WTC11 (cell line): ENCODE measurements at regions not wholly inside any gene's neighbourhood (a gene's known extent, or its start where the extent isn't known, plus 50 kb on each side); places are given as distances from the start of the nearest gene placed in this dataset.

Experiments used
- ATAC-seq: fragments of 200-7000 bp; cut with Tn5 transposase; 2 replicates; pipeline ENCODE4 v1.10.0; 2021; ENCODE audit warnings: mild to moderate bottlenecking, moderate library complexity
- CTCF ChIA-PET: fragments of 300-600 bp; sonication (Branson Sonifier 250); formaldehyde crosslinking; loops from one replicate; lab custom pipeline; 2021; ENCODE audit warnings: antibody characterized with exemption; lab: Charles Lee
- POLR2A ChIA-PET: fragments of 350-600 bp; sonication (Branson Sonifier 250); formaldehyde crosslinking; loops from one replicate; lab custom pipeline; 2021; ENCODE audit warnings: antibody characterized with exemption; lab: Charles Lee
- DNase-seq: peaks from one replicate; pipeline ENCODE4 v3.0.0; 2021; ENCODE audit warnings: low spot score
- H3K27ac Mint-ChIP-seq: 2 replicates; pipeline ENCODE4 v1.8.0; 2021; ENCODE audit warnings: mixed read lengths
- H3K27me3 Mint-ChIP-seq: 2 replicates; pipeline ENCODE4 v1.8.0; 2021; ENCODE audit warnings: low read depth, mild to moderate bottlenecking, moderate library complexity, mixed read lengths
- H3K36me3 Mint-ChIP-seq: 2 replicates; pipeline ENCODE4 v1.8.0; 2021; ENCODE audit warnings: mixed read lengths
- H3K4me1 Mint-ChIP-seq: 2 replicates; pipeline ENCODE4 v1.8.0; 2022; ENCODE audit warnings: mixed read lengths
- H3K4me3 Mint-ChIP-seq: 2 replicates; pipeline ENCODE4 v1.8.0; 2021; ENCODE audit warnings: mild to moderate bottlenecking, moderate library complexity, mixed read lengths
- H3K9me3 Mint-ChIP-seq: 2 replicates; pipeline ENCODE4 v1.8.0; 2021; ENCODE audit warnings: mixed read lengths
- ATF1 ChIP-seq: sonication (generic); formaldehyde crosslinking; IDR thresholded peaks from 2 replicates; pipeline ENCODE4 v1.8.1; 2023; ENCODE audit warnings: mild to moderate bottlenecking, moderate library complexity, missing genetic modification reagents
- JAZF1 ChIP-seq: fragments of 250-450 bp; sonication (Bioruptor Pico); IDR thresholded peaks from 2 replicates; pipeline ENCODE4 v1.9.0; 2021; ENCODE audit warnings: moderate library complexity, mild to moderate bottlenecking, inconsistent platforms
- JUN ChIP-seq: sonication (generic); formaldehyde crosslinking; IDR thresholded peaks from 2 replicates; pipeline ENCODE4 v1.8.0; 2023; ENCODE audit warnings: mild to moderate bottlenecking, missing genetic modification reagents
- NFYB ChIP-seq: sonication (generic); formaldehyde crosslinking; conservative IDR thresholded peaks from 2 replicates; pipeline ENCODE4 v1.8.0; 2022; ENCODE audit warnings: low read depth, missing genetic modification reagents
- RORB ChIP-seq: fragments of 250-450 bp; sonication (Bioruptor Pico); IDR thresholded peaks from 2 replicates; pipeline ENCODE4 v1.9.0; 2021; ENCODE audit warnings: mild to moderate bottlenecking
- SMAD4 ChIP-seq: sonication (generic); formaldehyde crosslinking; IDR thresholded peaks from 2 replicates; pipeline ENCODE4 v1.8.0; 2022; ENCODE audit warnings: mild to moderate bottlenecking, missing genetic modification reagents
- ZNF263 ChIP-seq: sonication (generic); formaldehyde crosslinking; IDR thresholded peaks from 2 replicates; pipeline ENCODE4 v1.8.1; 2022; ENCODE audit warnings: low read depth, mild to moderate bottlenecking, moderate library complexity, missing genetic modification reagents
- TF ChIP-seq, protein P1 (sequence below): sonication (generic); formaldehyde crosslinking; IDR thresholded peaks from 2 replicates; pipeline ENCODE4 v1.8.0; 2023; ENCODE audit warnings: missing genetic modification reagents, mild to moderate bottlenecking, borderline replicate concordance
- TF ChIP-seq, protein P2 (sequence below): sonication (generic); formaldehyde crosslinking; IDR thresholded peaks from 2 replicates; pipeline ENCODE4 v1.8.0; 2022; ENCODE audit warnings: mild to moderate bottlenecking, missing genetic modification reagents
- TF ChIP-seq, protein P3 (sequence below): sonication (generic); formaldehyde crosslinking; IDR thresholded peaks from 2 replicates; pipeline ENCODE4 v1.8.0; 2023; ENCODE audit warnings: missing genetic modification reagents
- TF ChIP-seq, protein P4 (sequence below): sonication (generic); formaldehyde crosslinking; IDR thresholded peaks from 2 replicates; pipeline ENCODE4 v1.8.1; 2023; ENCODE audit warnings: mild to moderate bottlenecking, missing genetic modification reagents
- TF ChIP-seq, protein P5 (sequence below): fragments of 250-450 bp; sonication (Bioruptor Pico); IDR thresholded peaks from 2 replicates; pipeline ENCODE4 v1.9.0; 2021; ENCODE audit warnings: mild to moderate bottlenecking
- TF ChIP-seq, protein P6 (sequence below): fragments of 250-450 bp; sonication (Bioruptor Pico); IDR thresholded peaks from 2 replicates; pipeline ENCODE4 v1.9.0; 2021; ENCODE audit warnings: mild to moderate bottlenecking, borderline replicate concordance
- TF ChIP-seq, protein P7 (sequence below): fragments of 200-600 bp; IDR thresholded peaks from 2 replicates; pipeline ENCODE4 v1.8.0; 2022; ENCODE audit warnings: antibody characterized with exemption

DNA sequence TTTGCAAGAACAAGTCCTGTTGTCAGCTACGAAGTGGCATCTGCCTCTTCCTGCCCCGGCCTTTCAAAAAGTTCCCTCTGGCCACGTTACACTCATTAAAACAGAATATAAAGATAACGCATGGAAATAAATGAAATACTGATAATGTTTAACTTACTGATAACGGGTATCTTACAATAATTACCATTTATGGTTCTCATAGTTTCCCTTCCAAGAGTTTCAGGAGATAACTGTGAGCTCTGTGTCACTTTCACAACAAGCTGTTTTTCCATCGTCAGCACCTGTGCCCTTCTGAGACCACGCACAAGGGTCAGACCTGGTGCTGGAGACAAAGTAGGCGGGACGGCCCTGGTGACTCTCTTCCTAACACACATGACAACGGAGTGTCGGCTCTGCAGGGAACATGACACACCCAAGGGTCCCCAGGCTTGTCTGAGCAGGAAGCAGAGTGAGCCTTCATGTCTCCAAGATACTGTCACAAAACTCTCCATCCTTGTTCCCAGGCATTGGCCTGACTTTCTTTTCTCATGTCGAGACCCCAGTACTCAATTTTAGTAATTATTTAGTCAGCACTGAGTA is 86.2 kb upstream of the THBS2 start (continued):
- TF ChIP-seq, protein P1, sequence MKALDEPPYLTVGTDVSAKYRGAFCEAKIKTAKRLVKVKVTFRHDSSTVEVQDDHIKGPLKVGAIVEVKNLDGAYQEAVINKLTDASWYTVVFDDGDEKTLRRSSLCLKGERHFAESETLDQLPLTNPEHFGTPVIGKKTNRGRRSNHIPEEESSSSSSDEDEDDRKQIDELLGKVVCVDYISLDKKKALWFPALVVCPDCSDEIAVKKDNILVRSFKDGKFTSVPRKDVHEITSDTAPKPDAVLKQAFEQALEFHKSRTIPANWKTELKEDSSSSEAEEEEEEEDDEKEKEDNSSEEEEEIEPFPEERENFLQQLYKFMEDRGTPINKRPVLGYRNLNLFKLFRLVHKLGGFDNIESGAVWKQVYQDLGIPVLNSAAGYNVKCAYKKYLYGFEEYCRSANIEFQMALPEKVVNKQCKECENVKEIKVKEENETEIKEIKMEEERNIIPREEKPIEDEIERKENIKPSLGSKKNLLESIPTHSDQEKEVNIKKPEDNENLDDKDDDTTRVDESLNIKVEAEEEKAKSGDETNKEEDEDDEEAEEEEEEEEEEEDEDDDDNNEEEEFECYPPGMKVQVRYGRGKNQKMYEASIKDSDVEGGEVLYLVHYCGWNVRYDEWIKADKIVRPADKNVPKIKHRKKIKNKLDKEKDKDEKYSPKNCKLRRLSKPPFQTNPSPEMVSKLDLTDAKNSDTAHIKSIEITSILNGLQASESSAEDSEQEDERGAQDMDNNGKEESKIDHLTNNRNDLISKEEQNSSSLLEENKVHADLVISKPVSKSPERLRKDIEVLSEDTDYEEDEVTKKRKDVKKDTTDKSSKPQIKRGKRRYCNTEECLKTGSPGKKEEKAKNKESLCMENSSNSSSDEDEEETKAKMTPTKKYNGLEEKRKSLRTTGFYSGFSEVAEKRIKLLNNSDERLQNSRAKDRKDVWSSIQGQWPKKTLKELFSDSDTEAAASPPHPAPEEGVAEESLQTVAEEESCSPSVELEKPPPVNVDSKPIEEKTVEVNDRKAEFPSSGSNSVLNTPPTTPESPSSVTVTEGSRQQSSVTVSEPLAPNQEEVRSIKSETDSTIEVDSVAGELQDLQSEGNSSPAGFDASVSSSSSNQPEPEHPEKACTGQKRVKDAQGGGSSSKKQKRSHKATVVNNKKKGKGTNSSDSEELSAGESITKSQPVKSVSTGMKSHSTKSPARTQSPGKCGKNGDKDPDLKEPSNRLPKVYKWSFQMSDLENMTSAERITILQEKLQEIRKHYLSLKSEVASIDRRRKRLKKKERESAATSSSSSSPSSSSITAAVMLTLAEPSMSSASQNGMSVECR (CRISPR knock-in tag) = no peak
- TF ChIP-seq, protein P2, sequence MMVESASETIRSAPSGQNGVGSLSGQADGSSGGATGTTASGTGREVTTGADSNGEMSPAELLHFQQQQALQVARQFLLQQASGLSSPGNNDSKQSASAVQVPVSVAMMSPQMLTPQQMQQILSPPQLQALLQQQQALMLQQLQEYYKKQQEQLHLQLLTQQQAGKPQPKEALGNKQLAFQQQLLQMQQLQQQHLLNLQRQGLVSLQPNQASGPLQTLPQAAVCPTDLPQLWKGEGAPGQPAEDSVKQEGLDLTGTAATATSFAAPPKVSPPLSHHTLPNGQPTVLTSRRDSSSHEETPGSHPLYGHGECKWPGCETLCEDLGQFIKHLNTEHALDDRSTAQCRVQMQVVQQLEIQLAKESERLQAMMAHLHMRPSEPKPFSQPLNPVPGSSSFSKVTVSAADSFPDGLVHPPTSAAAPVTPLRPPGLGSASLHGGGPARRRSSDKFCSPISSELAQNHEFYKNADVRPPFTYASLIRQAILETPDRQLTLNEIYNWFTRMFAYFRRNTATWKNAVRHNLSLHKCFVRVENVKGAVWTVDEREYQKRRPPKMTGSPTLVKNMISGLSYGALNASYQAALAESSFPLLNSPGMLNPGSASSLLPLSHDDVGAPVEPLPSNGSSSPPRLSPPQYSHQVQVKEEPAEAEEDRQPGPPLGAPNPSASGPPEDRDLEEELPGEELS (CRISPR knock-in tag) = no peak
- TF ChIP-seq, protein P3, sequence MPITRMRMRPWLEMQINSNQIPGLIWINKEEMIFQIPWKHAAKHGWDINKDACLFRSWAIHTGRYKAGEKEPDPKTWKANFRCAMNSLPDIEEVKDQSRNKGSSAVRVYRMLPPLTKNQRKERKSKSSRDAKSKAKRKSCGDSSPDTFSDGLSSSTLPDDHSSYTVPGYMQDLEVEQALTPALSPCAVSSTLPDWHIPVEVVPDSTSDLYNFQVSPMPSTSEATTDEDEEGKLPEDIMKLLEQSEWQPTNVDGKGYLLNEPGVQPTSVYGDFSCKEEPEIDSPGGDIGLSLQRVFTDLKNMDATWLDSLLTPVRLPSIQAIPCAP = no peak
- TF ChIP-seq, protein P4, sequence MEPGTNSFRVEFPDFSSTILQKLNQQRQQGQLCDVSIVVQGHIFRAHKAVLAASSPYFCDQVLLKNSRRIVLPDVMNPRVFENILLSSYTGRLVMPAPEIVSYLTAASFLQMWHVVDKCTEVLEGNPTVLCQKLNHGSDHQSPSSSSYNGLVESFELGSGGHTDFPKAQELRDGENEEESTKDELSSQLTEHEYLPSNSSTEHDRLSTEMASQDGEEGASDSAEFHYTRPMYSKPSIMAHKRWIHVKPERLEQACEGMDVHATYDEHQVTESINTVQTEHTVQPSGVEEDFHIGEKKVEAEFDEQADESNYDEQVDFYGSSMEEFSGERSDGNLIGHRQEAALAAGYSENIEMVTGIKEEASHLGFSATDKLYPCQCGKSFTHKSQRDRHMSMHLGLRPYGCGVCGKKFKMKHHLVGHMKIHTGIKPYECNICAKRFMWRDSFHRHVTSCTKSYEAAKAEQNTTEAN = no peak
- TF ChIP-seq, protein P5, sequence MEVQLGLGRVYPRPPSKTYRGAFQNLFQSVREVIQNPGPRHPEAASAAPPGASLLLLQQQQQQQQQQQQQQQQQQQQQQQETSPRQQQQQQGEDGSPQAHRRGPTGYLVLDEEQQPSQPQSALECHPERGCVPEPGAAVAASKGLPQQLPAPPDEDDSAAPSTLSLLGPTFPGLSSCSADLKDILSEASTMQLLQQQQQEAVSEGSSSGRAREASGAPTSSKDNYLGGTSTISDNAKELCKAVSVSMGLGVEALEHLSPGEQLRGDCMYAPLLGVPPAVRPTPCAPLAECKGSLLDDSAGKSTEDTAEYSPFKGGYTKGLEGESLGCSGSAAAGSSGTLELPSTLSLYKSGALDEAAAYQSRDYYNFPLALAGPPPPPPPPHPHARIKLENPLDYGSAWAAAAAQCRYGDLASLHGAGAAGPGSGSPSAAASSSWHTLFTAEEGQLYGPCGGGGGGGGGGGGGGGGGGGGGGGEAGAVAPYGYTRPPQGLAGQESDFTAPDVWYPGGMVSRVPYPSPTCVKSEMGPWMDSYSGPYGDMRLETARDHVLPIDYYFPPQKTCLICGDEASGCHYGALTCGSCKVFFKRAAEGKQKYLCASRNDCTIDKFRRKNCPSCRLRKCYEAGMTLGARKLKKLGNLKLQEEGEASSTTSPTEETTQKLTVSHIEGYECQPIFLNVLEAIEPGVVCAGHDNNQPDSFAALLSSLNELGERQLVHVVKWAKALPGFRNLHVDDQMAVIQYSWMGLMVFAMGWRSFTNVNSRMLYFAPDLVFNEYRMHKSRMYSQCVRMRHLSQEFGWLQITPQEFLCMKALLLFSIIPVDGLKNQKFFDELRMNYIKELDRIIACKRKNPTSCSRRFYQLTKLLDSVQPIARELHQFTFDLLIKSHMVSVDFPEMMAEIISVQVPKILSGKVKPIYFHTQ (CRISPR knock-in tag) = no peak
- TF ChIP-seq NFYB = no peak

DNA sequence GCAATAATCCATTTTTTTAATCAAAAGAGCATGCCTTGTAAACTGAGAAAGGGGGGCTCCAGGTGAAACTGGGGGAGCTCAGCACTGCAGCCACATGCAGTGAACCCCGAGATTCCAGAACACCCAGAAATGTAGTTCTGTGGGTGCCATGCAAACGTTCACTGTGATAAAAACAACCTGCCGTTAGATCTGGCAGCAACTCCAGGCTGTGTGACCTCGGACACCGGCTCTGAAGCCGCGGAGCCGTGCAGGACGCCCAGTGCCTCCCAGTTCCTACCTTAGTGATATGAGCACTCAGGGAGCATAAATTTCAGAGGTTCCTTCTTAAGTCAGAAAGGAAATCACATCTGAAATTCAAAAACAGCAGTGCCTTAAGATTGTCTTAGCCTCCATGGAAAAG is 85.4 kb upstream of the THBS2 start:
- CTCF ChIA-PET = no interaction called here
- TF ChIP-seq, protein P5 (CRISPR knock-in tag) = no peak
- TF ChIP-seq, protein P6, sequence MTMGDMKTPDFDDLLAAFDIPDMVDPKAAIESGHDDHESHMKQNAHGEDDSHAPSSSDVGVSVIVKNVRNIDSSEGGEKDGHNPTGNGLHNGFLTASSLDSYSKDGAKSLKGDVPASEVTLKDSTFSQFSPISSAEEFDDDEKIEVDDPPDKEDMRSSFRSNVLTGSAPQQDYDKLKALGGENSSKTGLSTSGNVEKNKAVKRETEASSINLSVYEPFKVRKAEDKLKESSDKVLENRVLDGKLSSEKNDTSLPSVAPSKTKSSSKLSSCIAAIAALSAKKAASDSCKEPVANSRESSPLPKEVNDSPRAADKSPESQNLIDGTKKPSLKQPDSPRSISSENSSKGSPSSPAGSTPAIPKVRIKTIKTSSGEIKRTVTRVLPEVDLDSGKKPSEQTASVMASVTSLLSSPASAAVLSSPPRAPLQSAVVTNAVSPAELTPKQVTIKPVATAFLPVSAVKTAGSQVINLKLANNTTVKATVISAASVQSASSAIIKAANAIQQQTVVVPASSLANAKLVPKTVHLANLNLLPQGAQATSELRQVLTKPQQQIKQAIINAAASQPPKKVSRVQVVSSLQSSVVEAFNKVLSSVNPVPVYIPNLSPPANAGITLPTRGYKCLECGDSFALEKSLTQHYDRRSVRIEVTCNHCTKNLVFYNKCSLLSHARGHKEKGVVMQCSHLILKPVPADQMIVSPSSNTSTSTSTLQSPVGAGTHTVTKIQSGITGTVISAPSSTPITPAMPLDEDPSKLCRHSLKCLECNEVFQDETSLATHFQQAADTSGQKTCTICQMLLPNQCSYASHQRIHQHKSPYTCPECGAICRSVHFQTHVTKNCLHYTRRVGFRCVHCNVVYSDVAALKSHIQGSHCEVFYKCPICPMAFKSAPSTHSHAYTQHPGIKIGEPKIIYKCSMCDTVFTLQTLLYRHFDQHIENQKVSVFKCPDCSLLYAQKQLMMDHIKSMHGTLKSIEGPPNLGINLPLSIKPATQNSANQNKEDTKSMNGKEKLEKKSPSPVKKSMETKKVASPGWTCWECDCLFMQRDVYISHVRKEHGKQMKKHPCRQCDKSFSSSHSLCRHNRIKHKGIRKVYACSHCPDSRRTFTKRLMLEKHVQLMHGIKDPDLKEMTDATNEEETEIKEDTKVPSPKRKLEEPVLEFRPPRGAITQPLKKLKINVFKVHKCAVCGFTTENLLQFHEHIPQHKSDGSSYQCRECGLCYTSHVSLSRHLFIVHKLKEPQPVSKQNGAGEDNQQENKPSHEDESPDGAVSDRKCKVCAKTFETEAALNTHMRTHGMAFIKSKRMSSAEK = no peak
- TF ChIP-seq JUN = no peak
- TF ChIP-seq RORB (CRISPR knock-in tag) = no peak
- no peak for TF ChIP-seq NFYB
- TF ChIP-seq ZNF263 (CRISPR knock-in tag) = no peak
- TF ChIP-seq, protein P7, sequence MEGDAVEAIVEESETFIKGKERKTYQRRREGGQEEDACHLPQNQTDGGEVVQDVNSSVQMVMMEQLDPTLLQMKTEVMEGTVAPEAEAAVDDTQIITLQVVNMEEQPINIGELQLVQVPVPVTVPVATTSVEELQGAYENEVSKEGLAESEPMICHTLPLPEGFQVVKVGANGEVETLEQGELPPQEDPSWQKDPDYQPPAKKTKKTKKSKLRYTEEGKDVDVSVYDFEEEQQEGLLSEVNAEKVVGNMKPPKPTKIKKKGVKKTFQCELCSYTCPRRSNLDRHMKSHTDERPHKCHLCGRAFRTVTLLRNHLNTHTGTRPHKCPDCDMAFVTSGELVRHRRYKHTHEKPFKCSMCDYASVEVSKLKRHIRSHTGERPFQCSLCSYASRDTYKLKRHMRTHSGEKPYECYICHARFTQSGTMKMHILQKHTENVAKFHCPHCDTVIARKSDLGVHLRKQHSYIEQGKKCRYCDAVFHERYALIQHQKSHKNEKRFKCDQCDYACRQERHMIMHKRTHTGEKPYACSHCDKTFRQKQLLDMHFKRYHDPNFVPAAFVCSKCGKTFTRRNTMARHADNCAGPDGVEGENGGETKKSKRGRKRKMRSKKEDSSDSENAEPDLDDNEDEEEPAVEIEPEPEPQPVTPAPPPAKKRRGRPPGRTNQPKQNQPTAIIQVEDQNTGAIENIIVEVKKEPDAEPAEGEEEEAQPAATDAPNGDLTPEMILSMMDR = no peak
- TF ChIP-seq SMAD4 (CRISPR knock-in tag) = no peak
- TF ChIP-seq JAZF1 (CRISPR knock-in tag) = no peak
- no peak for TF ChIP-seq ATF1 (CRISPR knock-in tag)

More for the DNA sequence above, 85.4 kb upstream of the THBS2 start:
- Mint-ChIP-seq H3K4me1 (peaks cover 20% of the 10 kb centered on the region), H3K9me3 (no peaks in the 10 kb centered on the region), H3K27ac (no peak overlapping the region), H3K4me3 (no peak overlapping the region), H3K27me3 (peaks cover 7% of the 10 kb centered on the region), H3K36me3 (no peaks in the 10 kb centered on the region)
- POLR2A ChIA-PET = no interaction called here
- no peak for DNase-seq
- no peak for ATAC-seq
